Astrocyte of the spinal cord (primary cell): ENCODE measurements at regions not wholly inside any gene's neighbourhood (a gene's known extent, or its start where the extent isn't known, plus 50 kb on each side); places are given as distances from the start of the nearest gene placed in this dataset.

Source experiments
- DNase-seq: peaks from one replicate; pipeline ENCODE4 v3.0.0; 2011; ENCODE audit warnings: low read depth, low spot score
- H3K4me3 ChIP-seq: 2 replicates; pipeline ENCODE4 v1.5.1; 2011; ENCODE audit warnings: low read depth, mild to moderate bottlenecking, low read length, moderate library complexity
- in situ Hi-C: cut with HindIII; loops from 2 replicates; pipeline ENCODE4 v1.10.0; 2017; ENCODE audit warnings: low sequenced_read_pairs
- TF ChIP-seq, protein P1 (sequence below): IDR thresholded peaks from 2 replicates; pipeline ENCODE4 v1.5.1; 2012; ENCODE audit warnings: low read depth, mild to moderate bottlenecking, low read length, inconsistent platforms

- TF ChIP-seq, protein P1, sequence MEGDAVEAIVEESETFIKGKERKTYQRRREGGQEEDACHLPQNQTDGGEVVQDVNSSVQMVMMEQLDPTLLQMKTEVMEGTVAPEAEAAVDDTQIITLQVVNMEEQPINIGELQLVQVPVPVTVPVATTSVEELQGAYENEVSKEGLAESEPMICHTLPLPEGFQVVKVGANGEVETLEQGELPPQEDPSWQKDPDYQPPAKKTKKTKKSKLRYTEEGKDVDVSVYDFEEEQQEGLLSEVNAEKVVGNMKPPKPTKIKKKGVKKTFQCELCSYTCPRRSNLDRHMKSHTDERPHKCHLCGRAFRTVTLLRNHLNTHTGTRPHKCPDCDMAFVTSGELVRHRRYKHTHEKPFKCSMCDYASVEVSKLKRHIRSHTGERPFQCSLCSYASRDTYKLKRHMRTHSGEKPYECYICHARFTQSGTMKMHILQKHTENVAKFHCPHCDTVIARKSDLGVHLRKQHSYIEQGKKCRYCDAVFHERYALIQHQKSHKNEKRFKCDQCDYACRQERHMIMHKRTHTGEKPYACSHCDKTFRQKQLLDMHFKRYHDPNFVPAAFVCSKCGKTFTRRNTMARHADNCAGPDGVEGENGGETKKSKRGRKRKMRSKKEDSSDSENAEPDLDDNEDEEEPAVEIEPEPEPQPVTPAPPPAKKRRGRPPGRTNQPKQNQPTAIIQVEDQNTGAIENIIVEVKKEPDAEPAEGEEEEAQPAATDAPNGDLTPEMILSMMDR: no peak
- in situ Hi-C loops: no loop called here
- no peak for DNase-seq
- no peak overlapping the region for H3K4me3 ChIP-seq
Observed at GRCh38 chr1:30307182-30307581, 416.2 kb downstream of the MATN1 start.

DNA sequence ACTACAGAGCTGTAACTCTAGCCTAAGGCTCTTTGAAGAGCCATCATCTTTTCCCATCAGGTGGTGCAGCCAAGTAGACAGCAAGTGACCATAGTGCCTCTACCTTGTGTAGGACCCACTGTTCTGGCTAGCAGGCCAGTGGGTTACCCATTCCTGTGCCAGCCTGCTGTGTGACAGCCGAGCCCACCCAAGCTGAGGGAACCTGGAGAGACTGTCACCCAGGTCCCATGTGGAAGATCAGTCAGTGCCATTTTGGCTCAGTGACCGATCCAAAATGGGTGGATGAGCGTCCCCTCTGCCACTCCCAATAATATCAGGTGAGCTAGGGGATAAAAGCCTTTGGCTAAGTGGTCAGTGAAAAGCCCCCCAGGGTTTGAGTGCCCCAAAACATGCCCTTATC is 417.9 kb downstream of the MATN1 start:
- DNase-seq: no peak
- no peak overlapping the region for H3K4me3 ChIP-seq
- TF ChIP-seq, protein P1: no peak
- in situ Hi-C loops: no loop called here

- TF ChIP-seq, protein P1: no peak
- in situ Hi-C loops: no loop called here
- no peak for DNase-seq
Observed at GRCh38 chr1:30305061-30305460, 418.3 kb downstream of the MATN1 start.

GRCh38 chr1:30304080-30304479 is 419.3 kb downstream of the MATN1 start:
- in situ Hi-C loops: no loop called here
- no peak for DNase-seq
- TF ChIP-seq, protein P1: no peak
- no peak overlapping the region for H3K4me3 ChIP-seq

More at GRCh38 chr1:30305061-30305460, 418.3 kb downstream of the MATN1 start:
- H3K4me3 ChIP-seq: no peak overlapping the region

DNA sequence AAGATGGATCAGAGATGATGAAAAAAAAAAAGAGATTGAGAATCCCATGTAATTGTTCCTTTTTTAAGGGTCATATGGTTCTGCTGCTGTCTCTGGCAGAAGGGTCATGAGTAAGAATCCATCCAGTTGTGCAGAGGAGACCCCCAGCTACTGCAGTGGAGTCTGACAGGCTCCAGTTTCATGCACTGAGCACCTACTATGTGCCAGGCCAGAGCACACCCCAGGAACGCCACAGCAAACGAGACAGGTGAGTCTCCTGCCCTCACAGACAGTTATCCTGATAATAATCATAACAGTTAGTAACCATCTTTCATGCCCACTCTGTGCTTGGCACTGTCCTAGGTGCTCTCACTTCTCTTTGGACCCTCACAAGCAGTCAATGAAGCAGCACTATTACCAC is 420.0 kb downstream of the MATN1 start:
- DNase-seq: no peak
- in situ Hi-C loops: no loop called here
- TF ChIP-seq, protein P1: no peak
- no peak overlapping the region for H3K4me3 ChIP-seq

GRCh38 chr1:30302858-30303257 is 420.5 kb downstream of the MATN1 start:
- TF ChIP-seq, protein P1: no peak
- H3K4me3 ChIP-seq: no peak overlapping the region
- no peak for DNase-seq
- in situ Hi-C loops: no loop called here

DNA sequence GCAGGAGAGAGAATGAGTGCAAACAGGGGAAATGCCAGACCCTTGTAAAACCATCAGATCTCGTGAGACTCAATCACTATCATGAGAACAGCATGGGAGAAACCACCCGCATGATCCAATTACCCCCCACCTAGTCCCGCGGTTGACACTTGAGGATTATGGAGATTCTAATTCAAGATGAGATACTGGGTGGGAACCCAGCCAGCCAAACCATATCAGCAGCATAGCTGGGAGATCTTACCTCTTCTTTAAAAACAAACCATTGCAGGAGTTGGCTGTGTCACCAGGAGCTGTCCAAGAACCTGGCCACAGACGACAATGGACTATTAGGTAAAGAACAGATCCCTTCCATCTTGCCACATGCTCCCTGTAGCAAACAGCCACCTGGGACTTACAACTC is 422.7 kb downstream of the MATN1 start:
- no peak for DNase-seq
- in situ Hi-C loops: no loop called here
- no peak overlapping the region for H3K4me3 ChIP-seq
- TF ChIP-seq, protein P1: no peak
